ENCODE measurements at regions not wholly inside any gene's neighbourhood (a gene's known extent, or its start where the extent isn't known, plus 50 kb on each side); places are given as distances from the start of the nearest gene placed in this dataset.

- Histone ChIP-seq H2BK15ac (ENCODE audit: low read depth, low read length) (no peak overlapping the region), H3K4ac (ENCODE audit: low read depth, low read length) (no peak overlapping the region), H4K8ac (replicated peaks; ENCODE audit: insufficient read length, low read depth, low read length) (no peak overlapping the region), H3K4me1 (ENCODE audit: insufficient read depth, low read length) (no peaks in the 10 kb centered on the region), H2BK5ac (ENCODE audit: insufficient read length, low read length) (no peak overlapping the region), H4K91ac (ENCODE audit: insufficient read length, low read depth, low read length) (no peak overlapping the region), H3K9ac (ENCODE audit: extremely low read depth, insufficient read length, low read length) (no peak overlapping the region), H2BK12ac (ENCODE audit: insufficient read length, low read depth, low read length) (no peak overlapping the region), H3K27ac (ENCODE audit: insufficient read length, low read depth, low read length) (no peak overlapping the region), H2AFZ (ENCODE audit: low read length) (no peak overlapping the region), H3K23ac (ENCODE audit: insufficient read length, low read depth, low read length) (no peak overlapping the region), H4K20me1 (ENCODE audit: control insufficient read depth, insufficient read depth, insufficient read length) (no peaks in the 10 kb centered on the region), H3K79me2 (ENCODE audit: insufficient read depth, low read length) (no peaks in the 10 kb centered on the region), H2AK5ac (ENCODE audit: insufficient read length, low read length) (no peak overlapping the region), H3K56ac (ENCODE audit: insufficient read length, low read depth, low read length) (no peak overlapping the region), H2BK120ac (ENCODE audit: low read depth, low read length, poor library complexity, severe bottlenecking) (no peak overlapping the region), H3K23me2 (ENCODE audit: insufficient read length, low read depth, low read length, poor library complexity, severe bottlenecking) (no peaks in the 10 kb centered on the region), H3K18ac (ENCODE audit: insufficient read length, low read depth, low read length) (no peak overlapping the region), H2BK20ac (ENCODE audit: low read depth, low read length, poor library complexity, severe bottlenecking) (no peak overlapping the region), H3K14ac (ENCODE audit: insufficient read depth, low read length) (no peak overlapping the region), H3K9me3 (ENCODE audit: control insufficient read depth, low read depth, low read length) (no peaks in the 10 kb centered on the region), H3T11ph (ENCODE audit: low read length) (no peak overlapping the region), H3K79me1 (ENCODE audit: insufficient read depth, low read depth, low read length, poor library complexity, severe bottlenecking) (no peaks in the 10 kb centered on the region), H3K27me3 (ENCODE audit: insufficient read depth, low read length) (no peaks in the 10 kb centered on the region), H3K4me2 (ENCODE audit: insufficient read depth, insufficient read length, low read length) (no peak overlapping the region), H4K5ac (ENCODE audit: insufficient read length, low read depth, low read length) (no peak overlapping the region)
- H3K4me3 Mint-ChIP-seq = no peak overlapping the region
- DNase-seq = no peak
- H3K36me3 Mint-ChIP-seq (ENCODE audit: insufficient read depth in 1 of 3, low read depth in 3 of 3) = no peaks in the 10 kb centered on the region
- H3K4me1 Mint-ChIP-seq = peaks cover 0 to 3% of the 10 kb centered on the region in 2 experiments; a peak in 2 of 4 replicates
- no CpG with 5 or more reads among the region's 2 CpGs for WGBS (ENCODE audit: extremely low coverage, insufficient read length, low lambda C conversion rate)
- TF ChIP-seq, protein P1, sequence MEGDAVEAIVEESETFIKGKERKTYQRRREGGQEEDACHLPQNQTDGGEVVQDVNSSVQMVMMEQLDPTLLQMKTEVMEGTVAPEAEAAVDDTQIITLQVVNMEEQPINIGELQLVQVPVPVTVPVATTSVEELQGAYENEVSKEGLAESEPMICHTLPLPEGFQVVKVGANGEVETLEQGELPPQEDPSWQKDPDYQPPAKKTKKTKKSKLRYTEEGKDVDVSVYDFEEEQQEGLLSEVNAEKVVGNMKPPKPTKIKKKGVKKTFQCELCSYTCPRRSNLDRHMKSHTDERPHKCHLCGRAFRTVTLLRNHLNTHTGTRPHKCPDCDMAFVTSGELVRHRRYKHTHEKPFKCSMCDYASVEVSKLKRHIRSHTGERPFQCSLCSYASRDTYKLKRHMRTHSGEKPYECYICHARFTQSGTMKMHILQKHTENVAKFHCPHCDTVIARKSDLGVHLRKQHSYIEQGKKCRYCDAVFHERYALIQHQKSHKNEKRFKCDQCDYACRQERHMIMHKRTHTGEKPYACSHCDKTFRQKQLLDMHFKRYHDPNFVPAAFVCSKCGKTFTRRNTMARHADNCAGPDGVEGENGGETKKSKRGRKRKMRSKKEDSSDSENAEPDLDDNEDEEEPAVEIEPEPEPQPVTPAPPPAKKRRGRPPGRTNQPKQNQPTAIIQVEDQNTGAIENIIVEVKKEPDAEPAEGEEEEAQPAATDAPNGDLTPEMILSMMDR (conservative IDR thresholded peaks at IDR 0.05) = no peak
- no peaks in the 10 kb centered on the region; the same call in 1 of the 2 replicates for H3K27me3 Mint-ChIP-seq (ENCODE audit: low read depth)
- H3K27ac Mint-ChIP-seq = no peak overlapping the region
- no peaks in the 10 kb centered on the region for H3K9me3 Mint-ChIP-seq
Observed at GRCh38 chr2:138831154-138831553, 51.0 kb upstream of the NXPH2 start.
